CD4-positive, alpha-beta T cell (primary cell): ENCODE measurements at regions not wholly inside any gene's neighbourhood (a gene's known extent, or its start where the extent isn't known, plus 50 kb on each side); places are given as distances from the start of the nearest gene placed in this dataset.

Experiments
- ATAC-seq: fragments of 200-7000 bp; cut with Tn5 transposase; one replicate; pipeline ENCODE4 v1.10.0; 2022; ENCODE audit warnings: mild to moderate bottlenecking; ENCODE audit not compliant: poor library complexity
- CTCF ChIA-PET: fragments of 350-600 bp; sonication (Branson Sonifier 250); formaldehyde crosslinking; loops from one replicate; lab custom pipeline; 2021; ENCODE audit warnings: antibody characterized with exemption, inconsistent platforms; lab: Charles Lee
- POLR2A ChIA-PET: fragments of 350-600 bp; sonication (Branson Sonifier 250); formaldehyde crosslinking; loops from one replicate; lab custom pipeline; 2021; ENCODE audit warnings: antibody characterized with exemption, inconsistent platforms; lab: Charles Lee
- DNase-seq, 14 experiments: peaks; one replicate each; pipeline ENCODE4 v3.0.0-alpha.2; 2013 to 2020; ENCODE audit warnings: mixed read lengths in 2 of 14
- H3K27ac ChIP-seq, 2 donors: one replicate each; pipeline versions ENCODE4 v1.5.1 to v1.7.0; 2013; ENCODE audit warnings: low read length in 2 of 2, low read depth in 1 of 2, mild to moderate bottlenecking in 1 of 2
- H3K27me3 ChIP-seq, 2 experiments: 1 replicate in 1 of 2; 2 replicates in 1 of 2; pipeline versions ENCODE4 v1.6.1 to v1.7.0; 2013; ENCODE audit warnings: low read length in 2 of 2, control low read depth in 1 of 2, mild to moderate bottlenecking in 1 of 2, moderate library complexity in 1 of 2; ENCODE audit not compliant: insufficient read depth in 2 of 2, control insufficient read depth in 1 of 2
- H3K36me3 ChIP-seq: one replicate; pipeline ENCODE4 v1.6.1; 2013; ENCODE audit warnings: low read length, control low read depth; ENCODE audit not compliant: insufficient read depth
- H3K4me1 ChIP-seq: one replicate; pipeline ENCODE4 v1.6.1; 2013; ENCODE audit warnings: low read length, control low read depth; ENCODE audit not compliant: insufficient read depth
- H3K4me3 ChIP-seq: one replicate; pipeline ENCODE4 v1.5.1; 2013; ENCODE audit warnings: mild to moderate bottlenecking, low read length, moderate library complexity
- H3K9me3 ChIP-seq, 2 experiments: 1 replicate in 1 of 2; 2 replicates in 1 of 2; pipeline versions ENCODE4 v1.6.1 to v1.7.0; 2013; ENCODE audit warnings: low read length in 2 of 2, mild to moderate bottlenecking in 2 of 2, control low read depth in 1 of 2, moderate library complexity in 1 of 2; ENCODE audit not compliant: control insufficient read depth in 1 of 2, insufficient read depth in 1 of 2
- H3K27ac Mint-ChIP-seq: one replicate; pipeline ENCODE4 v1.8.0; 2020; ENCODE audit warnings: mixed read lengths
- H3K27me3 Mint-ChIP-seq: one replicate; pipeline ENCODE4 v1.8.0; 2021; ENCODE audit warnings: mixed read lengths
- H3K36me3 Mint-ChIP-seq: one replicate; pipeline ENCODE4 v1.8.0; 2021; ENCODE audit warnings: low read depth, mixed read lengths
- H3K4me1 Mint-ChIP-seq: one replicate; pipeline ENCODE4 v1.8.0; 2021; ENCODE audit warnings: low read depth, mixed read lengths
- H3K4me3 Mint-ChIP-seq: one replicate; pipeline ENCODE4 v1.8.0; 2020; ENCODE audit warnings: mild to moderate bottlenecking, mixed read lengths
- H3K9me3 Mint-ChIP-seq: one replicate; pipeline ENCODE4 v1.8.0; 2020; ENCODE audit warnings: mixed read lengths
- CTCF ChIP-seq: fragments of 200-600 bp; IDR thresholded peaks from one replicate; pipeline ENCODE4 v1.8.0; 2022; ENCODE audit warnings: antibody characterized with exemption, mild to moderate bottlenecking
- intact Hi-C, 2 experiments: fragments of 100-400 bp; cut with DNase I in 1 of 2; cut with micrococcal nuclease in 1 of 2; formaldehyde crosslinking; loops; one replicate each; pipeline versions ENCODE4 v1.15.1 to v1.9.0; 2023 to 2025; cut with DNase I, micrococcal nuclease

DNA sequence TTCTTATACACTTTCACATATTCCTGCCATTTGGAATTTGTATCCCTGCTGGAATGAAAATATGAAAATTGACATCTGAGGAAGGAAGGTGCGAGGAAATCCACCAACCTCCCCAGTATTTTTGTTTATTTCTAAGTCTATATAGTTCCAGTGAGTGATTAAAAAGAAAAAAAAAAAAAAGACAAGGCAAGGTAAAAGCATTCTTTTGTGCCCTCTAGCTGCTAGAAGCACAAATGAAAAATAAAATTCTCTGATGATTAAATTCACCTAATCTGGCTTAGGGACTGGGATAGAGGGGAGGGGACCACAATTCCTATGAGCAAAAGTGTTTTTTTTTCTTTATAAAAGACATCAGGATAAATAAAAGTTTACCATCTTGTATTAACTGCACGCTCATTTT is 370.9 kb downstream of the NR2F2 start:
- Mint-ChIP-seq H3K27ac (no peak overlapping the region), H3K36me3 (no peaks in the 10 kb centered on the region), H3K4me3 (no peak overlapping the region), H3K4me1 (no peaks in the 10 kb centered on the region), H3K27me3 (peaks cover 6% of the 10 kb centered on the region), H3K9me3 (no peaks in the 10 kb centered on the region)
- ATAC-seq = no peak
- Histone ChIP-seq H3K36me3 (no peaks in the 10 kb centered on the region), H3K27me3 (no peaks in the 10 kb centered on the region), H3K4me3 (no peak overlapping the region), H3K4me1 (no peaks in the 10 kb centered on the region), H3K9me3 (no peaks in the 10 kb centered on the region), H3K27ac (no peak overlapping the region)
- CTCF ChIA-PET = no interaction called here
- no peak for TF ChIP-seq CTCF
- intact Hi-C loops = no loop called here
- POLR2A ChIA-PET = no interaction called here
- DNase-seq = no peak

DNA sequence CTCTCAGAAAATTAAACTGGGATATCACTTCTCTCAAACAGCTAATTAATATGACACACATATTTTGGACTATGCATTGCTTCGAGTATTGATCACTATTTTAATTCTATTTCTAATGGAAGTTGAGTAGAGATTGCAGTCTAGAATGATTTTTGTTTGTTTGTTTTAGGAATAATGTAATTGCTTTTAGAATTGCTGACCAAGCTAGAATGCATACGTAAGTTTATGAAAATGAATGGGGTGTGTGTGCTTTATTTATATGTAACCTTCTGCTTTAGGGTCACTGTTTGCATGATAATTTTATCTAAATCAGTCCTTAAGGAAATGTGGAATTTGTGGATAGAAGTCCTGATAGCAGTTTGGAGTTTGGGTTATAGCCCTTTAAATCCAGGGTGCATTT is 371.4 kb downstream of the NR2F2 start:
- Mint-ChIP-seq H3K27ac (no peak overlapping the region), H3K27me3 (peaks cover 6% of the 10 kb centered on the region), H3K9me3 (no peaks in the 10 kb centered on the region), H3K36me3 (no peaks in the 10 kb centered on the region), H3K4me3 (no peak overlapping the region), H3K4me1 (no peaks in the 10 kb centered on the region)
- DNase-seq (no peak), ATAC-seq (no peak)
- CTCF ChIA-PET = no interaction called here
- POLR2A ChIA-PET = no interaction called here
- Histone ChIP-seq H3K9me3 (no peaks in the 10 kb centered on the region), H3K36me3 (no peaks in the 10 kb centered on the region), H3K27ac (no peak overlapping the region), H3K4me3 (no peak overlapping the region), H3K27me3 (no peaks in the 10 kb centered on the region), H3K4me1 (no peaks in the 10 kb centered on the region)
- TF ChIP-seq CTCF = no peak
- intact Hi-C loops = no loop called here

- no peaks in the 10 kb centered on the region for H3K36me3 Mint-ChIP-seq
Observed at GRCh38 chr15:96702589-96702988, 372.1 kb downstream of the NR2F2 start.

More at GRCh38 chr15:96702589-96702988, 372.1 kb downstream of the NR2F2 start:
- intact Hi-C loops = no loop called here
- Histone ChIP-seq H3K4me1 (no peaks in the 10 kb centered on the region), H3K36me3 (no peaks in the 10 kb centered on the region), H3K27me3 (no peaks in the 10 kb centered on the region), H3K4me3 (no peak overlapping the region), H3K27ac (no peak overlapping the region), H3K9me3 (no peaks in the 10 kb centered on the region)
- Mint-ChIP-seq H3K4me3 (no peak overlapping the region), H3K27me3 (peaks cover 6% of the 10 kb centered on the region), H3K4me1 (no peaks in the 10 kb centered on the region), H3K27ac (no peak overlapping the region), H3K9me3 (no peaks in the 10 kb centered on the region)
- ChIA-PET POLR2A (no interaction called here), CTCF (no interaction called here)
- ATAC-seq = no peak
- DNase-seq = no peak
- TF ChIP-seq CTCF = no peak
